HCT116 (cell line): ENCODE measurements at regions not wholly inside any gene's neighbourhood (a gene's known extent, or its start where the extent isn't known, plus 50 kb on each side); places are given as distances from the start of the nearest gene placed in this dataset.

Experiments
- CEBPB ChIP-seq: IDR thresholded peaks from 2 replicates; pipeline ENCODE4 v1.6.1; 2012; ENCODE audit warnings: low read depth
- EGR1 ChIP-seq: IDR thresholded peaks from 2 replicates; pipeline ENCODE4 v1.6.1; 2012; ENCODE audit warnings: low read depth
- ELF1 ChIP-seq: IDR thresholded peaks from 2 replicates; pipeline ENCODE4 v1.6.1; 2012; ENCODE audit warnings: low read depth, borderline replicate concordance
- EZH2 ChIP-seq: fragments of 200-600 bp; sonication (generic); IDR thresholded peaks from 2 replicates; pipeline ENCODE4 v1.6.1; 2017; ENCODE audit warnings: antibody characterized with exemption, mixed run types
- TF ChIP-seq, protein P1 (sequence below), 3 experiments: fragments of 200-600 bp in 1 of 3; sonication (generic) in 1 of 3; IDR thresholded peaks in 2 of 3; conservative IDR thresholded peaks in 1 of 3; 2 replicates each; pipeline ENCODE4 v1.5.1; 2012 to 2017; ENCODE audit warnings: low read depth in 2 of 3, low read length in 2 of 3, antibody characterized with exemption in 1 of 3, borderline replicate concordance in 1 of 3, control low read depth in 1 of 3, mild to moderate bottlenecking in 1 of 3, mixed read lengths in 1 of 3, mixed run types in 1 of 3, moderate library complexity in 1 of 3; ENCODE audit not compliant: insufficient read depth in 1 of 3

DNA sequence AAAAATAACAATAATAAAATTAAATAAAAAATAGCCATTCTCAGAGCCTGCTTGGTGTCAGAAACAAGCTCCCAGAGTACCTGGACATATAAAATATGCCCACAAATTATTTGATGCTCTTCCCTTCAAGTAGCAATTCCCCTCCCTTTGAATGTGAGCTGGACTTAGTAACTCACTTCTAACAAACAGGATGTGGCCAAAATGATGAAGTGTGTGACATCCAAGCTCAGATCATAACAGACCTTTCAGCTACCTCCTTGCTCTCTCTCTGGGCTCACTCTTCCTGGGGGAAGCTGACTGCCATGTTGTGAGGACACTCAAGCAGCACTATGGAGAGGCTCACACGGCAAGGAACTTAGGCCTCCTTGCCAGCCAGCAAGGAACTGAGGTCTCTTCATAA lies 69.0 kb downstream of the SPRY4 start:
- TF ChIP-seq CEBPB (no peak), EGR1 (no peak), ELF1 (no peak), EZH2 (no peak)
- TF ChIP-seq, protein P1, sequence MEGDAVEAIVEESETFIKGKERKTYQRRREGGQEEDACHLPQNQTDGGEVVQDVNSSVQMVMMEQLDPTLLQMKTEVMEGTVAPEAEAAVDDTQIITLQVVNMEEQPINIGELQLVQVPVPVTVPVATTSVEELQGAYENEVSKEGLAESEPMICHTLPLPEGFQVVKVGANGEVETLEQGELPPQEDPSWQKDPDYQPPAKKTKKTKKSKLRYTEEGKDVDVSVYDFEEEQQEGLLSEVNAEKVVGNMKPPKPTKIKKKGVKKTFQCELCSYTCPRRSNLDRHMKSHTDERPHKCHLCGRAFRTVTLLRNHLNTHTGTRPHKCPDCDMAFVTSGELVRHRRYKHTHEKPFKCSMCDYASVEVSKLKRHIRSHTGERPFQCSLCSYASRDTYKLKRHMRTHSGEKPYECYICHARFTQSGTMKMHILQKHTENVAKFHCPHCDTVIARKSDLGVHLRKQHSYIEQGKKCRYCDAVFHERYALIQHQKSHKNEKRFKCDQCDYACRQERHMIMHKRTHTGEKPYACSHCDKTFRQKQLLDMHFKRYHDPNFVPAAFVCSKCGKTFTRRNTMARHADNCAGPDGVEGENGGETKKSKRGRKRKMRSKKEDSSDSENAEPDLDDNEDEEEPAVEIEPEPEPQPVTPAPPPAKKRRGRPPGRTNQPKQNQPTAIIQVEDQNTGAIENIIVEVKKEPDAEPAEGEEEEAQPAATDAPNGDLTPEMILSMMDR (IDR thresholded peaks at IDR 0.05 in 2 of 3, conservative IDR thresholded peaks at IDR 0.05 in 1 of 3; ENCODE audit: borderline replicate concordance in 1 of 3, insufficient read depth in 1 of 3, low read depth in 2 of 3, low read length in 2 of 3): no peak
